GM19099 (cell line): ENCODE measurements at regions not wholly inside any gene's neighbourhood (a gene's known extent, or its start where the extent isn't known, plus 50 kb on each side); places are given as distances from the start of the nearest gene placed in this dataset.
A peak's percentile ranks its signal among the peaks of the same experiment; 100 is the strongest.

Experiments
- POLR2A ChIP-seq: IDR thresholded peaks from 3 replicates; pipeline ENCODE4 v1.6.1; 2011; ENCODE audit warnings: low read depth; ENCODE audit not compliant: insufficient read length; ENCODE audit errors: extremely low read depth

DNA sequence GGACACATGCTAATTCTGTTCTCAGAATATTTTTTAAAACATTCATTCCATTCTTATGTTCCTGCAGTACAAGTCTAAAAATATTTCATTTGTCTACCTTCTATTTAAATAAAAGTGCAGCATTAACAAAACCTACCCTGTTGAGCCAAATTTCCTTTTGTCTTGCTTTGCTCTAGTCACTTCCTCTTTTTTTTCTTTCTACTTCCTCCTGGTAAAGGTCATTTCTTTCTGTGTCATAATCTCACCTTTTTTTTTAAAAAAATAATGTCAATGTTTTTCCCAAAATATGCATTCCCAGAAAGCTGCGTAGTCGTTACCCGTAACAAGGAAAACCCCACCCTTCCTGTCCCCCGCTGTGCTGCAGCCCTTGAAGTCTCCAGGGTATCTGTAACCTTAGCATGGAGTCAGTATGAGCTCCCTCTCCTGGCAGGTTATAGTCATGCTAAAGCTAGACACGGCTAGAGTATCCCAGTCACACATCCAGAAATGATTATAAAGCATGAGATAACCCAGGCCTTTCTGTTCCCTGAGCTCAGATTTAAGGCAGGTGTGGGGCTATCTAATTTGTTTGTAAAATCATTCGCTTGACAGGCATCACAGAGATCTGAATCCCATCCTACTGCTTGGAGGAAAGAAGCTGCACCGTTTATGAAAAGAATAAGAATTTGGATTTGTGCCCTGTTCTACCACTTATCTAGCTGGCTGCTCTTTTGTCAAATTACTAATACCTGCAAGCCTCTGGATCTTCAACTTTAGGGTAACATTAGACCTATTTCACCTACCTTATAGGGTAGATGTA, 51.1 kb upstream of the EED start:
- TF ChIP-seq POLR2A = peak; percentile 22

DNA sequence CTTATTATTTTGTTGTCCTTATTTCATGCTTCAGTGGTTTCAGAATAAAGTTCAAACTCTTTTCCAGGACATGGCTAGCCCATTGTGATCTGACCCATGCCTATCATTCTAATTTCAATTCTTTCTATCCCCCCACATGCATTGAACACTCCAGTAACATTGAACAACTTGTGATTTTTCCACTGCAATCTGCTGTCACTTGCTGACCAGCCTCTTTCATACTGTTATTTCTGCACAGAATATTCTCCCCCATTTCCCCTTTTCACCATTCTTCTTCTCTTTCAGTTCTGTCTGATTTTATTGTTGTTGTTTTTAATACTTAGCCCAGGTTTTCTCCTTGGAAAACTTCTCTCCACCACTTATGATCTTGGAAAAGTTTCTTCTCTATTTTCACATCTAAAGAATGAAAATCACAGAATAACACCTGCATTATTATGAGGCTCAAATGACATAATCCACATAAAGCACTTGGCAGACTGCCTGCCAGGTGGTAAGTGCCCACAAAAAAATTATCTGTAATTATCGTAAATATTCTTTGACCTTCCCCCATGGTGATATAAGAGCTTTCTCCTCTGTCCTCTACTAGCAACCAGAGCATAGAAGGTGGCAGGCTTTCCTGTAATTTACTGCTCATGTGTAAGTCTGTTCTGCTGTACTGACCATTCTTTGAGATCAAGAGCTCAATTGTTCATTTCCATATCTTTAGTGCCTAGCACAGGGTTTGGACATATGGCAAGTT, 51.9 kb upstream of the EED start:
- no peak for TF ChIP-seq POLR2A

DNA sequence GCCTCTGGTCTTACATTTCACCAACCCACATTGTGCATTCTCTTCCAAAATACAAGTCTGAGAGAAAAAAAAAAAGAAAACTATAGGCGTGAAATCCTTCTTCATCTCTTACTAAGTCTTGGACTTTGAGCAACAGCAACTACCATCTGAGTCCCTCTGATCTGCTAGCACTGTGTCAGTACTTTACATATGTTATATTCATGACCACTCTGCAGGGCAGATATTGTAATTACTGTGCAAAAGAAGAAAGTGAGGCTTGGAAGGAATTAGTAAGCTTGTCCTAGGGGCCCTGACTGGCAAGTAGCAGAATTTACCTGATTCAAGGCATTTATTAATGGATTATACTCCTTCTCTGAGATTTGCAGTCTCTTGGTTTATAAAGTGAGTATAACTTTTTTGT, 52.7 kb upstream of the EED start:
- TF ChIP-seq POLR2A = no peak

DNA sequence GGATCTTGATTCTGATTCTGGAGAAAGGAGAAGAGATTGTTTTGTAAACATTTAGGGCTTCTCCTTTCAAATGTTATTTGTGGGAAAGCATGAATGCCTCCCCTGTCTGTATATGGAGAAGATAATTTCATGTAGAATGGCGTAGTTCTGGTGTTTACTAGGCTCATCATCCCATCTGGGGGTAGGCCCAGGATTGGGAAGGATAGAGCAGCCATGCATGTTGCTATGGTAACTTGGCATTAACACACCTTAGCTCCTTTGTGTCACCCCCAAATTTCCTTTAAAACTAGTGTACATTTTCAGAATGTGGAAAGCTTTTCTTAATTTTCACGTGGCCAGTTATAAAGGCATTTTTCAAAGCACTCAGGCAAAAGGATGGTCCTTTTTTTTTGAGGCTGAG, 57.5 kb upstream of the EED start:
- no peak for TF ChIP-seq POLR2A

DNA sequence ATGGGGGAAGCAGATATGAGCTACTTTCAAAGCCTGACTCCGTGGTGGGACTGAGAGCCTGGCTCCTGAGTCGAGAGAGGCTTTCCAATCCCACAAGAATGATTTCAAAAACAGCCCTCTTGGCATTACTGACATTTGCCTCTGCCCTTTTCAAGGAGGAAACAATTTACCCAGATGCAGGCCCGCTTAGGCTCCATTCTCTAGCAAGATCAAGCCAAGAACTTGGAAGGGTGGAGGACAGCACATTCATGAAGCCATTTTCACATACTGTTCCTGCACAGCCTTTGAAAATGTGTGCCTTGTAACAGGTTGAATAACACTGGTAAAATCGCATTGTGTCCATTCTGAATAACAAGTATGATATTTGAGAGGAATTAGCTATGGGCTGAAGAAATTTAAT, 58.2 kb upstream of the EED start:
- TF ChIP-seq POLR2A = no peak

DNA sequence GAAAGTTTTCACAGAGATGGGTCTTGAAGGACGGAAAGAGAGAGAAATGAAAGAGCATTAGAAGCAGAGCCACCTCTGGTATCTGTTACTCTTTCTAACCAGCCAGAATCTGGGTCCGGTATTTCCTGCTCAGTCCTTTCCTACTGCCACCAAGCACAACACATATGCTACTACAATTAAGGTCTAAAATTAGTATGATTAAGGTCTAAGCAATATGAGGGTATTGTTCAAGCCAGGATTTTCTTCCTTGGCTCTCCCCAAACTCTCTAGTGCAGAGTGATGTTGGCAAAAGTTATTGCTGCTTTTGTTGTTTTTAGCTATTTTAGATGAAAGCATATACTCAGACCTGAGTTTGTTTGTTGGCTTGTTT, 59.2 kb upstream of the EED start:
- no peak for TF ChIP-seq POLR2A

DNA sequence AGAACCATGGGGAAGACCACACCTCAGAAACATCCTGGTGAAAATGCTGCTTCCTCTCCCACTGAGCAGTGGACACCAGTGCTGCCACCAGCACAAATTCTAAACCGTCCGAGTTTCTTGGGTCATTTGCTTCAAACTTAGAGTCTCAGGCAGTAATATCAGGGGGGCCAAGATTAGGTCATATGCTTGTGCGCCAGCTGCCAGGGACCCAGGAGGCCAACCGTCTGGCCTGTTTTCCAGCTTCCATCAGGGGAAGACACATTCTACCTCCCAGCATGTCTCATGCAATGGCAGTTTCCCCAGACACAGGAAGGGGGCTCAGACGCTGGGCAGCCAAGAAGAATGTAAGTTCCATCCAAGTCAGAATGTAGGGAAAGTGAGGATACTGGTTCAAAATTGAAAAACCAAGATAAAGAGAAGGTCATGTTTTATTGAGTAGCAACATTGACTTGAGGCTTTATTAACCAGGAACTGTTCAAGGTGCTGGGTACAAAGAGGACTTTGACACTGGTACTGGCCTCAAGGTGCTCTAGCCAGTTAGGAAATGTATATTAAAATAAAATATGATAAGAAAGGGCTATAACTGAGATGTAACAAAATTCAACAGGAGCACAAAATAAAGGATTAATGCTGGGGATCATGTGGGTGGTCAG, 59.7 kb upstream of the EED start:
- TF ChIP-seq POLR2A = no peak

DNA sequence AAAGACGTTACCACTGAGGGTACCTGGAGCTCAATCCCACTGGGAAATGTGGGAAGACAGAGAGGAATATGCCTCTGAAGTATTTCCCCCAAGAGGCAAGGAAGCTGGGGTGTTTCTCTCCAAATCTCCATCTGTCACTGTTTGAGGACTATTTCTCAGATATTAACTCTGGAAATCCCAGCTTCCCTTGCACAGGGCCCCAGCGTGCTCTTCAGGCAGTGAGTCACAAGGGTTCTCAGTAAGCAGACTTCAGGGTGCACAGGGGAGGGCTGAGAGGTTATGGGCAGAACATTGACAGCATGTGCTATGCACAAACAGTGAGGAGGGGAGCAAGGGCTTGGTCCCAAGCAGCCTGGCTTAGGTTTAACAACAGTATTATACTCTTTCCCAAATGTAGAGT, 60.9 kb upstream of the EED start:
- TF ChIP-seq POLR2A = no peak

DNA sequence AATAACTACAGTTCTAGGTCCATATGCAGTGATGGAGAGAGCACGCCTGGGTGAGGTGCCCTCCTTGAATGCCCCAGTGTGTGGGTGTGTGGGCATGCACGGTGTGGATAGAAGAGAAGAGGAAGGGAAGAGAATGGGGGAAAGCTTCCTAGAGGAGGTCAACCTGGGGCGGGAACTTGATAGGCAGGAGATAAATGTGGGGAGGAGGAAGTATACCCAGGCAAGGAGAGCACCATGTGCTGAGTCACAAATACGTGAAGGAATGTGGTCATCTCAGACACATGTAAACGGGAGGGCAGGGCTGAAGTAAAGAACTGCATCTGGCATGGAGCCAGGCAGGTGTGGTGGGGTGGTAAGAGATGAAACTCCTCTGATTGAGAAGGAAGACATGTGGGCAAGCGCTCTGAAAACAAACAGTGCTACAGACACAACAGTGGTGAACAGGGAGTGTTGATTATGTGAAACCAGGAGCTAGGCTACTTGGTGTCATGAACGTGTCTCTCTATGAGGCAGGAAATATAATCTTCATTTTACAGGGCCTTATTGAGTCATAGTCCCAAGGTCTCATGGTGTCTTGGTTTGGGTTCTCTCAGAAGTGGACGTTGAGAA, 61.5 kb upstream of the EED start:
- TF ChIP-seq POLR2A = no peak

DNA sequence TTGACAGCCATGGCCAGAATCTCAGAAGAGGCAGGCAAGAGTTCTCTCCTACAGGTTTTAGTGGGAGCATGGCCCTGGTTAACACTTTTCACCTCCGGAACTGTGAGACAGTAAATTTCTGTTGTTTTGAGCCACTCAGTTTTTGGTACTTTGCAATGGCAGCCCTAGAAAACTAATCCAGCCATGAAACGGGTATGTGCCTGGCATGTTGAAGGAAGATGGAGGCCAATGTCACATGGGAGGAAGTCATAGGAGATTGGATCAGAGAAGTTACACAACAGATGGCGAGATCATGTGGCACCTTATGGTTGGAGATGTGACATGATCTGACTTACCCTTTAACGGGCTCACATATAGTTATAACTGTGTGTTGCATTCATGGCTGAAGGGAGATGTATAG, 63.2 kb upstream of the EED start:
- TF ChIP-seq POLR2A = no peak

DNA sequence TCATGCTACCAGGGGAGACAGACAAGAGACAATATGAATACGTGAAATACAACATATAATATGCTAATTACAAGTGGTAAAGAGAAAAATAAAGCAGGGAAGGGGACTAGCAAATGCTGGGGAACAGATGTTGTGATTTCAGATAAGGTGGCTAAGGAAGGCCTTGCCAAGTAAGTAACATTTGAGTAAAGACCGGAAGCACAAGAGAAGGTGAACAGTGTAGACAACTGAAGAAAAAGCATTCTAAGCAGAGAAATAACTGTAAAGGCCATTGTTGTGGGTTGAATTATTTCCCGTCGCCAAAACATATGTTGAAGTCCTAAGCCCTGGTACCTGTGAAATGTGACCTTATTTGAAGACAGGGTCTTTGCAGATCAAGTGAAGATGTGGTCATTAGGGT, 63.7 kb upstream of the EED start:
- TF ChIP-seq POLR2A = no peak

DNA sequence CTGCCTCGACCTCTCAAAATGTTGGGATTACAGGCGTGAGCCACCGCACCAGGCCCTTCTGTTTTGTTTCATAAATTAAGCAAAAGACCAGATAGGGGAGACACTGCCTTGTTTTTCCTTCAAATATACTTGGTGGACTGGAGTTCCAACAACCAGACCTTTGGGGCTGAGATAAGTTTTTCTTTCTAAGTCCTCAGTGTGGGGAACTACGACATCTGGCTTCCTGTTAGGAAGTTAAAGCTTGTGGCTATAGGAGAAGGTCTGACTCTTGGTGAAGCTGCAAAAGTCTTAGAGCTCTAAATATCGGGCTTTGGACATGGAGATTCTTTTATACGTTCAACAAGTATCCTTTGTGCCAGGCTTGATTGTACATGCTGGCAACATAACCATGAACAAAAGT, 64.1 kb upstream of the EED start:
- no peak for TF ChIP-seq POLR2A

DNA sequence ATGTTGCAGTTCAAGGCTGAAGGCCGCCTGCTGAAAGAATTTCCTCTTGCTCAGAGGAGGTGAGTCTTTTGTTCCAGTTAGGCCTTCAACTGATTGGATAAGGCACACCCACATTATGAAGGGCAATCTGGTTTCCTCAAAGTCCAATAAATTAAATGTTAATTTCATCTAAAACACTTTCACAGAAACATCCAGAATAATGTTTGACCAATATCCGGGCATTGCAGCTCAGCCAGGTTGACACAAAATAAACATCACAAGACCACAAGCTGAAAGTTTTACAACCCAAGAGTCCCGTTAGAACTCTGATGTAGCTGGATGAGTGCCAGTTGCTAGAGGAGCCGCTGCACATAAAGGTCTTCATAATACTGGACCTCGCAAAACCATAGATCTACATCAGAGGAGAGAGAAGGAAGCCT, 64.9 kb upstream of the EED start:
- no peak for TF ChIP-seq POLR2A

DNA sequence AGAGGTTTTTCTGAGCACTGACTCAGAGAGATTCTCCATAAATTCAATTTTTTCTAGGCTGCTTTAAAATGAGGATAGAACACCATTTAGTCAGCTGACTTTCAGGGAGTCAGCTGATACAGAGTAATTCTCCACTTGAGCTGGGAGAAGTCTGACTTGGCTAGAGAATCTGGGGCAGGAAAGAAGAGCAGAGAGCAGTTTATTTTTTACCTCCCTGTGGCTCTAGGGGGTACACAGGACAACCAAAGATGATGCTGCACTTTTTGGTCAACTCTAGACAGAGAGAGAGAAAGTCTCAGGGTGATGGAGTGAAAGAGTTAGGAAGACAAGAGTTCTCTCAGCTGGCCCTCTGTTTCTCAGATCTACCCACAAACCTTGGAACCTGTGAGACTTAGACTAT, 67.3 kb upstream of the EED start:
- TF ChIP-seq POLR2A = no peak

DNA sequence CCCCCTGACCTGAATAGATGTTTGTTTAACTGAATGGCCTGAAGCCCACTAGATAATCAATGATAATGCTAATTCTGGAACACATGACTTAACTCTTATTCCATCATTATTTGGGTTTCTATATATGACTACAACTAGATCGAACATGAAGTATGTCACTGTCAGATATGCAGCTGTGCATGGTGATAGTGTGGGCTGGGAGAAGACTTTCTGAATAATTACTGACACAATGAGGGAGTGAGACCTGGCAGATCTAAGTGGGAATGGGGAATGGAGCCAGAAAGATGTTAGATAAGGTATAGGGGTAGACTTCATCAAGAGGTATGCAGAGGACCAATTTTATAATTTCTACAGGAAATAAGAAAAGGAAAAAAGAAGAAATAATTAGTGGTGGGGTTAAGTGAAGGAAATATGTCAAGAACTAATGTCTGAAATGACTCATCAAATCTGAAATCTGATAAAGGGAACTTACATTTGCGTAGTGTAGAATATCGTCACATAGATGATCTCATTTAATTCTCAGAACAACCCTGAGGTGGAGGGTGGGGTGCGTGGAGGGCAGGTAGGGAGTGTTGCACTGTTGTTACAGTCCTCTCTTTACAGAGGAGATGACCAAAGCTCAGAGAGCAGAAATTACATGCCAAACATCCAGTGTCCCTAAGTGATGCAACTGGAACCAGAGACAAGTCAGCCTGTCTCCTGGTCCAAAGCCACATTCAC, 68.2 kb upstream of the EED start:
- TF ChIP-seq POLR2A = no peak
